Activated CD4-positive, alpha-beta T cell treated with anti-CD3 and anti-CD28 coated beads, Interleukin-2, amount 50 U/mL, for 16 hours (primary cell): ENCODE measurements at regions not wholly inside any gene's neighbourhood (a gene's known extent, or its start where the extent isn't known, plus 50 kb on each side); places are given as distances from the start of the nearest gene placed in this dataset.

ENCODE experiments used
- DNase-seq: peaks from one replicate; pipeline ENCODE4 v3.0.0-alpha.2; 2020

- DNase-seq, result no peak
Measured at GRCh38 chr18:61727241-61728193, 165.3 kb downstream of the RNF152 start.

- DNase-seq, result no peak
Measured at GRCh38 chr18:61724532-61724931, 168.3 kb downstream of the RNF152 start.

- no peak for DNase-seq
Measured at GRCh38 chr18:61722247-61722646, 170.6 kb downstream of the RNF152 start.

GRCh38 chr18:61720496-61720895, 172.3 kb downstream of the RNF152 start:
- no peak for DNase-seq

GRCh38 chr18:61719671-61720070, 173.1 kb downstream of the RNF152 start:
- no peak for DNase-seq

GRCh38 chr18:61718944-61719343, 173.9 kb downstream of the RNF152 start:
- no peak for DNase-seq

- no peak for DNase-seq
Measured at GRCh38 chr18:61714421-61714820, 178.4 kb downstream of the RNF152 start.

GRCh38 chr18:61713502-61713901, 179.3 kb downstream of the RNF152 start:
- no peak for DNase-seq

- no peak for DNase-seq
Measured at GRCh38 chr18:61710082-61710620, 182.7 kb downstream of the RNF152 start.

GRCh38 chr18:61706276-61706915, 186.4 kb downstream of the RNF152 start:
- no peak for DNase-seq

GRCh38 chr18:61703508-61703907, 189.3 kb downstream of the RNF152 start:
- no peak for DNase-seq

GRCh38 chr18:61702007-61702406, 190.8 kb downstream of the RNF152 start:
- no peak for DNase-seq

GRCh38 chr18:61699397-61700110, 193.3 kb downstream of the RNF152 start:
- DNase-seq, result no peak

- no peak for DNase-seq
Measured at GRCh38 chr18:61697306-61697909, 195.4 kb downstream of the RNF152 start.

GRCh38 chr18:61694236-61694635, 198.6 kb downstream of the RNF152 start:
- DNase-seq, result no peak

GRCh38 chr18:61690418-61691138, 202.2 kb downstream of the RNF152 start:
- no peak for DNase-seq

GRCh38 chr18:61687317-61687716, 205.5 kb downstream of the RNF152 start:
- DNase-seq, result no peak

GRCh38 chr18:61683856-61684255, 209.0 kb downstream of the RNF152 start:
- DNase-seq, result no peak

GRCh38 chr18:61681065-61681464, 211.7 kb downstream of the RNF152 start:
- DNase-seq, result no peak

GRCh38 chr18:61679836-61680235, 213.0 kb downstream of the RNF152 start:
- DNase-seq, result no peak

GRCh38 chr18:61677435-61677970, 215.3 kb downstream of the RNF152 start:
- DNase-seq, result no peak
